ENCODE measurements at regions not wholly inside any gene's neighbourhood (a gene's known extent, or its start where the extent isn't known, plus 50 kb on each side); places are given as distances from the start of the nearest gene placed in this dataset.

- no peaks in the 10 kb centered on the region for H3K4me1 Mint-ChIP-seq
- DNase-seq (ENCODE audit: low spot score) (no peak), ATAC-seq (no peak)
- TF ChIP-seq ZBTB21 (CRISPR knock-in tag; IDR thresholded peaks at IDR 0.05; ENCODE audit: borderline replicate concordance) (no peak), ZNF512 (CRISPR knock-in tag; IDR thresholded peaks at IDR 0.05; ENCODE audit: borderline replicate concordance) (no peak), ZNF281 (CRISPR knock-in tag; IDR thresholded peaks at IDR 0.05) (no peak), RELA (CRISPR knock-in tag; IDR thresholded peaks at IDR 0.05; ENCODE audit: borderline replicate concordance) (no peak), FOXJ3 (CRISPR knock-in tag; IDR thresholded peaks at IDR 0.05; ENCODE audit: borderline replicate concordance) (no peak), FOXK1 (CRISPR knock-in tag; IDR thresholded peaks at IDR 0.05) (no peak), OVOL2 (CRISPR knock-in tag; IDR thresholded peaks at IDR 0.05; ENCODE audit: borderline replicate concordance) (no peak)
- no peak overlapping the region for H3K4me3 Mint-ChIP-seq
- H3K9me3 Mint-ChIP-seq, result peaks cover 24% of the 10 kb centered on the region
- CTCF ChIA-PET, result interaction anchor here (0.9 to 3.8 kb wide), 8 partner anchors 11 to 302 kb away, joined by 4 to 51 read pairs (median 6); no protein-coding TSS in a partner anchor
- peaks cover 9% of the 10 kb centered on the region for H3K27me3 Mint-ChIP-seq (ENCODE audit: low read depth)
- no peak overlapping the region for H3K27ac Mint-ChIP-seq
- H3K36me3 Mint-ChIP-seq, result peaks cover 14% of the 10 kb centered on the region
- POLR2A ChIA-PET, result no interaction called here
These were observed 121.6 kb downstream of the OAT start for GRCh38 chr10:124296813-124297788.

- ChIA-PET CTCF (interaction anchor here (0.6 to 3.8 kb wide), 13 partner anchors 12 to 301 kb away, joined by 3 to 51 read pairs (median 5); no protein-coding TSS in a partner anchor), POLR2A (no interaction called here)
- Mint-ChIP-seq H3K4me3 (no peak overlapping the region), H3K27ac (no peak overlapping the region), H3K4me1 (no peaks in the 10 kb centered on the region), H3K36me3 (peaks cover 11% of the 10 kb centered on the region), H3K27me3 (ENCODE audit: low read depth) (peaks cover 7% of the 10 kb centered on the region), H3K9me3 (peaks cover 17% of the 10 kb centered on the region)
- ATAC-seq, result peak; percentile 63
- TF ChIP-seq TP53 (CRISPR knock-in tag; IDR thresholded peaks at IDR 0.05) (no peak), PRRX2 (CRISPR knock-in tag; IDR thresholded peaks at IDR 0.05) (no peak), E2F4 (CRISPR knock-in tag; IDR thresholded peaks at IDR 0.05; ENCODE audit: borderline replicate concordance, low read depth) (no peak), TEAD4 (CRISPR knock-in tag; IDR thresholded peaks at IDR 0.05) (no peak), E2F1 (CRISPR knock-in tag; IDR thresholded peaks at IDR 0.05) (no peak), FOXK1 (CRISPR knock-in tag; IDR thresholded peaks at IDR 0.05) (no peak), ZBTB21 (CRISPR knock-in tag; IDR thresholded peaks at IDR 0.05; ENCODE audit: borderline replicate concordance) (no peak), USF1 (CRISPR knock-in tag; IDR thresholded peaks at IDR 0.05) (no peak), ESRRA (CRISPR knock-in tag; IDR thresholded peaks at IDR 0.05; ENCODE audit: borderline replicate concordance) (no peak), IRF1 (CRISPR knock-in tag; IDR thresholded peaks at IDR 0.05) (no peak), AR (CRISPR knock-in tag; IDR thresholded peaks at IDR 0.05) (no peak), ZNF671 (CRISPR knock-in tag; IDR thresholded peaks at IDR 0.05) (no peak)
- peak; percentile 44 for DNase-seq (ENCODE audit: low spot score)
These were observed 122.5 kb downstream of the OAT start for GRCh38 chr10:124296121-124296812.

Data from WTC11 (cell line).